Natural killer cell (primary cell): ENCODE measurements at regions not wholly inside any gene's neighbourhood (a gene's known extent, or its start where the extent isn't known, plus 50 kb on each side); places are given as distances from the start of the nearest gene placed in this dataset.
"Not testable (repeated sequence)": the region's sequence is repeated elsewhere in the genome, so short reads cannot be mapped to it uniquely, and the experiment has no call there.

Source experiments
- ATAC-seq, 3 donors: fragments of 150-1000 bp in 2 of 3; fragments of 200-7000 bp in 1 of 3; cut with Tn5 transposase; 1 replicate in 1 of 3; 2 replicates in 2 of 3; pipeline ENCODE4 v1.10.0; 2021; ENCODE audit warnings: mild to moderate bottlenecking in 2 of 3, moderate library complexity in 2 of 3
- DNase-seq, 2 donors: peaks; one replicate each; pipeline versions ENCODE4 v3.0.0 to v3.0.0-alpha.2; 2013 to 2021; ENCODE audit warnings: mixed read lengths in 1 of 2
- H3K27ac ChIP-seq: one replicate; pipeline ENCODE4 v1.5.1; 2013; ENCODE audit warnings: mild to moderate bottlenecking, low read length
- H3K27me3 ChIP-seq: one replicate; pipeline ENCODE4 v1.6.1; 2013; ENCODE audit warnings: low read length; ENCODE audit not compliant: control insufficient read depth, insufficient read depth
- H3K36me3 ChIP-seq: one replicate; pipeline ENCODE4 v1.6.1; 2013; ENCODE audit warnings: low read length; ENCODE audit not compliant: control insufficient read depth, insufficient read depth
- H3K4me1 ChIP-seq: one replicate; pipeline ENCODE4 v1.6.1; 2013; ENCODE audit warnings: low read length; ENCODE audit not compliant: control insufficient read depth, insufficient read depth
- H3K4me3 ChIP-seq: one replicate; pipeline ENCODE4 v1.5.1; 2013; ENCODE audit warnings: low read length
- H3K9me3 ChIP-seq: one replicate; pipeline ENCODE4 v1.6.1; 2013; ENCODE audit warnings: low read length; ENCODE audit not compliant: control insufficient read depth, insufficient read depth
- H3K27ac Mint-ChIP-seq, 2 donors: one replicate each; pipeline ENCODE4 v1.8.0; 2022; ENCODE audit warnings: mild to moderate bottlenecking in 2 of 2, mixed read lengths in 2 of 2, moderate library complexity in 1 of 2
- H3K27me3 Mint-ChIP-seq, 2 donors: one replicate each; pipeline ENCODE4 v1.8.0; 2022; ENCODE audit warnings: low read depth in 2 of 2, mixed read lengths in 2 of 2
- H3K36me3 Mint-ChIP-seq: one replicate; pipeline ENCODE4 v1.8.0; 2022; ENCODE audit warnings: mixed read lengths
- H3K4me1 Mint-ChIP-seq, 2 donors: one replicate each; pipeline ENCODE4 v1.8.0; 2022; ENCODE audit warnings: mixed read lengths in 2 of 2
- H3K4me3 Mint-ChIP-seq: one replicate; pipeline ENCODE4 v1.8.0; 2022; ENCODE audit warnings: mild to moderate bottlenecking, moderate library complexity, mixed read lengths
- H3K9me3 Mint-ChIP-seq, 2 donors: one replicate each; pipeline ENCODE4 v1.8.0; 2022; ENCODE audit warnings: mixed read lengths in 2 of 2
- WGBS: methylation state at CpG from one replicate; pipeline ENCODE4 v1.1.7; 2013; ENCODE audit warnings: missing lambda C conversion rate; ENCODE audit not compliant: insufficient coverage; 5-methylcytosine and 5-hydroxymethylcytosine counted together
- intact Hi-C: fragments of 100-400 bp; cut with micrococcal nuclease; formaldehyde crosslinking; loops from one replicate; pipeline ENCODE4 v1.14.2; 2022

- H3K27ac ChIP-seq, H3K4me3 ChIP-seq, H3K9me3 ChIP-seq, intact Hi-C loops, H3K36me3 Mint-ChIP-seq, H3K27me3 ChIP-seq, H3K36me3 ChIP-seq, DNase-seq, H3K27me3 Mint-ChIP-seq, H3K27ac Mint-ChIP-seq, H3K4me1 Mint-ChIP-seq, H3K9me3 Mint-ChIP-seq, H3K4me1 ChIP-seq, ATAC-seq, H3K4me3 Mint-ChIP-seq: not testable (repeated sequence)
- WGBS: no CpG with 5 or more reads among the region's 4 CpGs
These were observed 283.4 kb upstream of the NBPF12 start for GRCh38 chr1:146654763-146655162.

DNA sequence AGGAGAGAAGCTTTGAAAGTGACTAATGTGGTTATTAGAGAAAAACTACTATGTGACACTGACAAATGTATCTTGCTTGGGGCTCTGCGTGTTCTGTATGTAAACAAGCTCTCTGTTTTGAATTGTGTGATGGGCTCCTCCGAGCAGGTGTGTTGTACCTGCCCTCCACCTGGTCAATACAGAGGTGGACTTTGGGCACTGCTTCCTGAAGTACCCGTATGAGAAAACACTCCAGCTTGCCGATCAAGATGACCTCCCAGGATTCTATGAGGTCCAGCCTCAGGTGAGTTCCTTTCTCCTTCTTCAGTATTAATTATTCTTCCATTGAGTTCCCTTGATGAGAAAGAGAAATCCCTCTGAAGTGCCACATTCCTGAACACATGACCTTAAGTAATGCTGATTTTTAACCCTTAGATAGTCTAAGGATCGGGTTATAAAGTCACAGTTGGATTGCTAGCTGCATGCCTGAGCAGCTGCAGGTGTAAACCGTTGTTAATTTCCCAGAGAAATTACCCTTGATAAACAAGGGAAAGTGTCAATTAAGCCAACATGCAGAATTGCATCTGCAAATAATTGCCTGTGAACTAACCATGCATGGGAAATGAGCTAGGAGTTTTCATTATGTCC, 292.0 kb upstream of the NBPF12 start:
- DNase-seq, H3K4me3 Mint-ChIP-seq, H3K4me1 Mint-ChIP-seq, H3K4me3 ChIP-seq, H3K36me3 ChIP-seq, H3K27me3 ChIP-seq, H3K9me3 Mint-ChIP-seq, H3K36me3 Mint-ChIP-seq, H3K27ac ChIP-seq, ATAC-seq, intact Hi-C loops, H3K9me3 ChIP-seq, H3K27me3 Mint-ChIP-seq, H3K27ac Mint-ChIP-seq, H3K4me1 ChIP-seq: not testable (repeated sequence)
- 92% methylated on average over 2 of the region's 6 CpGs for WGBS

- H3K27ac ChIP-seq, DNase-seq, H3K4me1 ChIP-seq, H3K4me3 ChIP-seq, H3K36me3 Mint-ChIP-seq, H3K36me3 ChIP-seq, H3K27me3 ChIP-seq, H3K27ac Mint-ChIP-seq, intact Hi-C loops, H3K9me3 Mint-ChIP-seq, H3K27me3 Mint-ChIP-seq, H3K4me3 Mint-ChIP-seq, ATAC-seq, H3K4me1 Mint-ChIP-seq, H3K9me3 ChIP-seq: not testable (repeated sequence)
- no CpG with 5 or more reads among the region's 3 CpGs for WGBS
These were observed 296.6 kb upstream of the NBPF12 start for GRCh38 chr1:146641534-146641933.

DNA sequence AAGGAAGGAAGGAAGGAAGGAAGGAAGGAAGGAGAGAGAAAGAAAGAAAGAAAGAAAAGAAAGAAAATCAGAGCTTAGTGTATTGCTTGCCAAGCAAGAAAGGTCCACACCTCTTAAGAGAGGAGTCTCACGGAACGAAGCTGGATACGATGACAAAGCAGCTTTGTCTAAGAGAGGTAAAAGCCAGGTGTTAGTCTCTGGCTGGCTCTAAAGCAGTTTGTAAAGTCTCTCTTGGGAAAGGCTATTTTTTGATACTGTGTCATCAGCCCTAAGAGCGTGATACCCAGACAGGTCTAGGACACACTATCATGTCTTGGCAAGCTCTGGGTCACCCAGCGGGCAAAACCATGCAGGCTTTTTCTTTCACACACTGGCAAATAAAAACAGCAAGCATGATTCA, 297.5 kb upstream of the NBPF12 start:
- H3K36me3 Mint-ChIP-seq, H3K9me3 ChIP-seq, H3K4me3 ChIP-seq, H3K4me3 Mint-ChIP-seq, H3K4me1 Mint-ChIP-seq, ATAC-seq, intact Hi-C loops, H3K27ac Mint-ChIP-seq, H3K9me3 Mint-ChIP-seq, H3K27me3 Mint-ChIP-seq, DNase-seq, H3K4me1 ChIP-seq, H3K27me3 ChIP-seq, H3K27ac ChIP-seq, H3K36me3 ChIP-seq: not testable (repeated sequence)
- WGBS: 99% methylated on average over 4 of the region's 5 CpGs

GRCh38 chr1:146630302-146630701, 307.8 kb upstream of the NBPF12 start:
- H3K4me3 ChIP-seq, H3K9me3 Mint-ChIP-seq, H3K27ac ChIP-seq, ATAC-seq, DNase-seq, intact Hi-C loops, H3K36me3 ChIP-seq, H3K27ac Mint-ChIP-seq, H3K4me1 Mint-ChIP-seq, H3K4me3 Mint-ChIP-seq, H3K27me3 ChIP-seq, H3K36me3 Mint-ChIP-seq, H3K27me3 Mint-ChIP-seq, H3K9me3 ChIP-seq, H3K4me1 ChIP-seq: not testable (repeated sequence)
- no CpG with 5 or more reads among the region's 1 CpG for WGBS

- H3K9me3 Mint-ChIP-seq, H3K4me3 ChIP-seq, ATAC-seq, H3K4me1 Mint-ChIP-seq, H3K27me3 Mint-ChIP-seq, H3K9me3 ChIP-seq, DNase-seq, H3K27me3 ChIP-seq, H3K27ac ChIP-seq, H3K36me3 Mint-ChIP-seq, H3K4me1 ChIP-seq, intact Hi-C loops, H3K4me3 Mint-ChIP-seq, H3K27ac Mint-ChIP-seq, H3K36me3 ChIP-seq: not testable (repeated sequence)
- WGBS: no CpG with 5 or more reads among the region's 4 CpGs
These were observed 319.5 kb upstream of the NBPF12 start for GRCh38 chr1:146618582-146618981.

DNA sequence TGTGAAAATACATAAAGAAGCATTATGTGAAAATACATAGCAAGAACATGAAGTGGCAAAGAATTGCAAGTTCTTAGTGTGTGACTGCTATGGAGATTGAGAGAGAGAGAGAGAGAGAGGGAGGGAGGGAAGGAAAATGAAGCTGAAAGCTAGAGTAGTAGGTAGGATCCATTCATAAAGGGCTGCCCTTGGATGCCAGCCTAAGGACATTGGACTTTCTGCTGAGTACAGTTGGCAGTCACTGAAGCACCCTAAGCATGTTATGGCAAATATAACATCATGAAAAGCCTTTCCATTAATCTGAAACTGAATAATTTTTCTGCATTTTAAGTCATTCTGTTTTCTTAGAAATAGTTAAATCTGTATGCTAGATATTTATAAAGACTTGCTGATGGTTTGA, 333.4 kb upstream of the NBPF12 start:
- ATAC-seq, H3K36me3 Mint-ChIP-seq, H3K27ac ChIP-seq, DNase-seq, H3K36me3 ChIP-seq, H3K9me3 Mint-ChIP-seq, H3K4me1 ChIP-seq, intact Hi-C loops, H3K27me3 ChIP-seq, H3K9me3 ChIP-seq, H3K27me3 Mint-ChIP-seq, H3K4me1 Mint-ChIP-seq, H3K4me3 Mint-ChIP-seq, H3K27ac Mint-ChIP-seq, H3K4me3 ChIP-seq: not testable (repeated sequence)

- H3K36me3 Mint-ChIP-seq, intact Hi-C loops, H3K4me1 Mint-ChIP-seq, DNase-seq, H3K4me3 Mint-ChIP-seq, H3K27me3 Mint-ChIP-seq, H3K36me3 ChIP-seq, H3K4me3 ChIP-seq, H3K27me3 ChIP-seq, H3K27ac Mint-ChIP-seq, ATAC-seq, H3K9me3 ChIP-seq, H3K9me3 Mint-ChIP-seq, H3K4me1 ChIP-seq, H3K27ac ChIP-seq: not testable (repeated sequence)
- no CpG with 5 or more reads among the region's 3 CpGs for WGBS
These were observed 337.3 kb upstream of the NBPF12 start for GRCh38 chr1:146600720-146601307.
